HEK293T (cell line): ENCODE measurements at regions not wholly inside any gene's neighbourhood (a gene's known extent, or its start where the extent isn't known, plus 50 kb on each side); places are given as distances from the start of the nearest gene placed in this dataset.

Experiments used
- CTCF ChIA-PET: fragments of 350-600 bp; formaldehyde crosslinking; extraction: SDS; loops from one replicate; lab custom pipeline; 2021; ENCODE audit warnings: antibody characterized with exemption, inconsistent platforms; lab: Yijun Ruan, JAX
- POLR2A ChIA-PET: fragments of 350-600 bp; formaldehyde crosslinking; extraction: SDS; loops from one replicate; lab custom pipeline; 2020; ENCODE audit warnings: antibody characterized with exemption, inconsistent platforms; lab: Yijun Ruan, JAX
- DNase-seq: peaks from one replicate; pipeline ENCODE4 v3.0.0; 2012; ENCODE audit warnings: mixed read lengths; ENCODE audit errors: extremely low spot score
- ARNT ChIP-seq: fragments of 450-650 bp; IDR thresholded peaks from 2 replicates; pipeline ENCODE4 v1.6.1; 2017; ENCODE audit warnings: mild to moderate bottlenecking
- BHLHE40 ChIP-seq: fragments of 450-650 bp; IDR thresholded peaks from 2 replicates; pipeline ENCODE4 v1.6.1; 2016; ENCODE audit warnings: mild to moderate bottlenecking, moderate library complexity, borderline replicate concordance
- CTBP1 ChIP-seq: fragments of 450-650 bp; IDR thresholded peaks from 2 replicates; pipeline ENCODE4 v1.6.1; 2016; ENCODE audit warnings: borderline replicate concordance
- ELF4 ChIP-seq: fragments of 450-650 bp; IDR thresholded peaks from 2 replicates; pipeline ENCODE4 v1.6.1; 2017; ENCODE audit warnings: antibody characterized with exemption
- FOXA1 ChIP-seq: fragments of 450-650 bp; IDR thresholded peaks from 2 replicates; pipeline ENCODE4 v1.6.1; 2016; ENCODE audit warnings: mild to moderate bottlenecking
- FOXK2 ChIP-seq: fragments of 450-650 bp; IDR thresholded peaks from 2 replicates; pipeline ENCODE4 v1.6.1; 2016; ENCODE audit warnings: mild to moderate bottlenecking
- FOXM1 ChIP-seq: fragments of 450-650 bp; IDR thresholded peaks from 2 replicates; pipeline ENCODE4 v1.6.1; 2017; ENCODE audit warnings: mild to moderate bottlenecking, borderline replicate concordance
- HDGF ChIP-seq: fragments of 450-650 bp; IDR thresholded peaks from 2 replicates; pipeline ENCODE4 v1.6.1; 2017; ENCODE audit warnings: antibody characterized with exemption, borderline replicate concordance
- L3MBTL2 ChIP-seq: fragments of 450-650 bp; conservative IDR thresholded peaks from 2 replicates; pipeline ENCODE4 v1.6.1; 2016; ENCODE audit warnings: mild to moderate bottlenecking
- LEF1 ChIP-seq: fragments of 450-650 bp; IDR thresholded peaks from 2 replicates; pipeline ENCODE4 v1.6.1; 2017; ENCODE audit warnings: mild to moderate bottlenecking, borderline replicate concordance
- NFRKB ChIP-seq: fragments of 450-650 bp; IDR thresholded peaks from 2 replicates; pipeline ENCODE4 v1.6.1; 2016; ENCODE audit warnings: mild to moderate bottlenecking, moderate library complexity
- SP1 ChIP-seq: fragments of 450-650 bp; IDR thresholded peaks from 2 replicates; pipeline ENCODE4 v1.6.1; 2017
- SUZ12 ChIP-seq: fragments of 450-650 bp; IDR thresholded peaks from 2 replicates; pipeline ENCODE4 v1.6.1; 2016; ENCODE audit warnings: mild to moderate bottlenecking
- TARDBP ChIP-seq: fragments of 450-650 bp; IDR thresholded peaks from 2 replicates; pipeline ENCODE4 v1.6.1; 2016
- ZNF384 ChIP-seq: fragments of 450-650 bp; IDR thresholded peaks from 2 replicates; pipeline ENCODE4 v1.6.1; 2016
- TF ChIP-seq, protein P1 (sequence below): fragments of 450-650 bp; IDR thresholded peaks from 2 replicates; pipeline ENCODE4 v1.6.1; 2016

DNA sequence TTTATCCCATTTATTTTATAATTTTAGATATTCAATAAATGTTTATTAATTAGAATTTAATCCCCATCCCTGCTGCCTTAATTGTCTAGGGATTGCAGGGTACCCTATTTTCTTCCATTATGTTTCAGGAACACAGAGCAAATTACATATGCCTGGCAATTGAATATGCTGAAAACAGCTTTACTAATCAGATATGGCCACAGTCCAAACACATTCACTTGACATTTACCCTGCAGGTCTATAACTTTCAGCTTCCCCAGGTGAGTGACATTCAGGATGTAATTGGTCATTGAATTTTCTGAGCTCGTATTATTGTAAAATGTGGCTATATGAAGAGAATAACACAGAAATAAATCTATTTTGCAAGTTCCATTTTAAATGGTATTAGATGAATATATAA, 218.7 kb upstream of the NDST4 start:
- CTCF ChIA-PET: no interaction called here
- TF ChIP-seq NFRKB (no peak), LEF1 (no peak), BHLHE40 (no peak), HDGF (no peak), SP1 (no peak), SUZ12 (no peak), ARNT (no peak), CTBP1 (no peak), ELF4 (no peak), FOXM1 (no peak), TARDBP (no peak), ZNF384 (no peak), L3MBTL2 (no peak), FOXA1 (no peak)
- TF ChIP-seq, protein P1, sequence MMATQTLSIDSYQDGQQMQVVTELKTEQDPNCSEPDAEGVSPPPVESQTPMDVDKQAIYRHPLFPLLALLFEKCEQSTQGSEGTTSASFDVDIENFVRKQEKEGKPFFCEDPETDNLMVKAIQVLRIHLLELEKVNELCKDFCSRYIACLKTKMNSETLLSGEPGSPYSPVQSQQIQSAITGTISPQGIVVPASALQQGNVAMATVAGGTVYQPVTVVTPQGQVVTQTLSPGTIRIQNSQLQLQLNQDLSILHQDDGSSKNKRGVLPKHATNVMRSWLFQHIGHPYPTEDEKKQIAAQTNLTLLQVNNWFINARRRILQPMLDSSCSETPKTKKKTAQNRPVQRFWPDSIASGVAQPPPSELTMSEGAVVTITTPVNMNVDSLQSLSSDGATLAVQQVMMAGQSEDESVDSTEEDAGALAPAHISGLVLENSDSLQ: no peak
- POLR2A ChIA-PET: no interaction called here
- no peak for DNase-seq

DNA sequence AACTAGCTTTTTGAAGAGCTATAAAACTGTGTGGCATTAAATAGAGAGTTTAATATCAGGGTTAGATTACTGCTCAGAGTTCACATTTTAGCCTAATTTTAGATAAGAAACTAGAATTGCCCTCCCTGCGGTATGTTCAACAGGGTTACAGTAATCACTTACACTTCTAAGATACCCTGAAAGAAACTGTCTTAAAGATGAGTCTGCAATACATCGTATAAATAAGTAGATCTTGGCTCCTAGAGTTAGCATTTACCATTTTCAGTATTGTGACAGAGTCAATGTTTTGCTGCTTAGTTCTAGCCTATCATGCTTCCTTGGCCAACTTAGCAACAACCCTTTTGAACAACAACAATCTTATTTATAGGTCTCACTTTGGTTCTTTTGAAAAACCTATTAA, 217.8 kb upstream of the NDST4 start:
- no peak for TF ChIP-seq L3MBTL2
- no peak for TF ChIP-seq ARNT
- no peak for TF ChIP-seq HDGF
- TF ChIP-seq SP1: no peak
- TF ChIP-seq NFRKB: no peak
- POLR2A ChIA-PET: no interaction called here
- no peak for DNase-seq
- CTCF ChIA-PET: no interaction called here

DNA sequence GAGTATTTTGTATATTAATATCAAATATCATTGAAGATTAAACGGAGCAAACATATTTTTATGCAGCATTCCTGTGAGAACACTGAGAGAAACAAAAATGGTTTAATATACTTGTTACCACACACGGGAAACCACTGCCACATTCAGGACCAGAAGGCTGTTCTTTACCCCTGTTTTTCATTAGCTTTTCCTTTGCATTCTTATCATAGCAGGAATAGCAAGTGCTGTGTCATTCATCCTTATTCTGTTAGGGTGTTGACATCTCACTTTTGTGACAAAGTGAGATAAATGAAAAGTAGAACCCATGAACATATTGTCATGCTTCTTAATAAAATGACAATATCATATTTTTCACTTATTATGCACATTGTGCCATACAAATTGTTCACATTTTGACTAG, 212.4 kb upstream of the NDST4 start:
- ChIA-PET POLR2A (no interaction called here), CTCF (no interaction called here)
- TF ChIP-seq L3MBTL2: no peak
- TF ChIP-seq FOXK2: no peak
- TF ChIP-seq SP1: no peak
- TF ChIP-seq ARNT: no peak
- no peak for TF ChIP-seq BHLHE40
- TF ChIP-seq FOXA1: no peak
- no peak for TF ChIP-seq SUZ12
- no peak for DNase-seq

DNA sequence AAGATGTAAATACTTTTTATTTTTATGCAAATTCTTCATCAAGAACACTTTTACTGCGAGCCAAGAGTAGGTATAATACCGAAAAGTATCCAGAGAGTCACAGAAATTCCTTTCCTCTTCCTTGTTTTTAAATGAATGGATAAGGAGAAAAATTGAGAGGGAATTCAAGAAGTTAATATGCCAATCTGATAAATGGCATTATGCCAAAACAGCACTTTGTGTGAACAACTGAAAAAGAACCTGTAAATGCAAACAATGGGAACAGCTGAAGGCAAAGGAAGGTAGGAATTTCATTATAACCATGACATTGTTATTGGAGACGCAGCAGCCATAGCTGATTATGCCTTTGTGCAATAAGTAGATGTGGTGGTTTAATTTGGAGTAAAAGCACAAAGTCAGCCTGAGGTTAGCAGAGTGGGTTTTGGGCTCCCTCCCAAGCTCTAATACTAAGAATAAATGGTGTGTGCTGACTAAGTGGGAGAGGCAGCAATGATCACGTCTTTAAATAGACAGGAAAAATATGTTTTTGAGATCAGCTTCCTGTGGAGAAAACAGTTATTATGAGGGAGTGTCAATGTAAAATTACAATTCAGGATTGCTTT, 209.8 kb upstream of the NDST4 start:
- no peak for TF ChIP-seq LEF1
- no peak for TF ChIP-seq SP1
- TF ChIP-seq FOXK2: no peak
- no peak for TF ChIP-seq NFRKB
- TF ChIP-seq, protein P1: no peak
- TF ChIP-seq SUZ12: no peak
- TF ChIP-seq HDGF: no peak
- TF ChIP-seq FOXM1: no peak
- no peak for TF ChIP-seq FOXA1
- no peak for TF ChIP-seq ZNF384
- no peak for TF ChIP-seq ARNT
- no peak for TF ChIP-seq CTBP1
- ChIA-PET CTCF (no interaction called here), POLR2A (no interaction called here)
- DNase-seq: no peak

DNA sequence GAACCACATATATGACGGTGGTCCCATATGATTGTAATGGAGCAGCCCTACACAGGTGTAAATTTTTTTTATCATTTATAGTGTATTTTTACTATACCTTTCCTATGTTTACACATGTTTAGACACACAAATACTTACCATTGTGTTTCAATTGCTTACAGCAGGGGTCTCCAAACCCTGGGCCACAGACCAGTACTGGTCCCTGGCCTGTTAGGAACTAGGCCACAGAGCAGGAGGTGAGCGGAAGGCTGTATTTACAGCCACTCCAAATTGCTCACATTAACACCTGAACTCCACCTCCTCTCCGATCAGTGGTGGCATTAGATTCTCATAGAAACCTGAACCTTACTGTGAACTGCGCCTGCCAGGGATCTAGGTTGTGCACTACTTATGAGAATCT, 201.8 kb upstream of the NDST4 start:
- ChIA-PET POLR2A (no interaction called here), CTCF (no interaction called here)
- TF ChIP-seq FOXK2 (no peak), NFRKB (no peak), ZNF384 (no peak), TARDBP (no peak), ARNT (no peak), HDGF (no peak), FOXA1 (no peak), FOXM1 (no peak), CTBP1 (no peak), LEF1 (no peak), SP1 (no peak), SUZ12 (no peak)
- no peak for DNase-seq

DNA sequence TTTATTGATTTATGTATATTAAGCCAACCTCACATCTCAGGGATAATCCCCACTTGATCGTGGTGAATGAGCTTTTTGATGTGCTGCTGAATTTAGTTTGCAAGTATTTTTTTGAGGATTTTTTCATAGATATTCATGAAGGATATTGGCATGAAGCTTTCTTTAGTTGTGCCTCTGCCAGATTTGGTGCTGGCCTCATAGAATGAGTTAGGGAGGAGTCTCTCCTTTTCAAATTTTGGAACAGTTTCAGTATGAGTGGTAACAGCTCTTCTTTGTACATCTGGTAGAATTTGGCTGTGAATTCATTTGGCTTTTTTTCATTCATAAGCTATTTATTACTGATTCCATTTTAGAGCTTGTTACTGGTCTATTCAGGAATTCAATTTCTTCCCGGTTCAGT, 197.2 kb upstream of the NDST4 start:
- ChIA-PET CTCF (no interaction called here), POLR2A (no interaction called here)
- DNase-seq: no peak
- TF ChIP-seq NFRKB: no peak

DNA sequence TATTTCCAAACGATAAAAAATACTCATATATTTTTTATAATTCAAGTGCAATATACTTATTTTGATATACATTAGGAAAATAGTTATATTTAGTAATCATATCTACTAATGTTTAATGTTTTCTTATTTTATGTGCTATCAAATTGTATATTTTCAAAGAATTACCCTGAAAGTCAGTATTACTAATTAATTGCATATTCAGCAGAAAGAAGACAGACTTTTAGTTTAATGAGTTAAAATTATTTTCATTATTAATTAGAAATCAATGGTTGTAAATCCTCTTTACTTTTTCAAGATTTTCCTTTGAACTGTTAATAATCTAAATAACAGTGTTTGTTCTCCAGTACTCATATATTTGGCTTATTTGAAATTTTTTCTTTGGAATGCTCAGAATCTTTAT, 181.3 kb upstream of the NDST4 start:
- no peak for TF ChIP-seq L3MBTL2
- TF ChIP-seq FOXK2: no peak
- TF ChIP-seq, protein P1: no peak
- no peak for TF ChIP-seq ELF4
- no peak for TF ChIP-seq BHLHE40
- no peak for TF ChIP-seq LEF1
- TF ChIP-seq HDGF: no peak
- no peak for TF ChIP-seq NFRKB
- no peak for TF ChIP-seq FOXM1
- no peak for TF ChIP-seq SP1
- TF ChIP-seq TARDBP: no peak
- TF ChIP-seq FOXA1: no peak
- TF ChIP-seq CTBP1: no peak
- TF ChIP-seq SUZ12: no peak
- ChIA-PET POLR2A (no interaction called here), CTCF (no interaction called here)
- DNase-seq: no peak
